Natural killer cell (primary cell): ENCODE measurements at regions not wholly inside any gene's neighbourhood (a gene's known extent, or its start where the extent isn't known, plus 50 kb on each side); places are given as distances from the start of the nearest gene placed in this dataset.

Experiments
- ATAC-seq, 3 donors: fragments of 150-1000 bp in 2 of 3; fragments of 200-7000 bp in 1 of 3; cut with Tn5 transposase; 1 replicate in 1 of 3; 2 replicates in 2 of 3; pipeline ENCODE4 v1.10.0; 2021; ENCODE audit warnings: mild to moderate bottlenecking in 2 of 3, moderate library complexity in 2 of 3
- DNase-seq, 2 donors: peaks; one replicate each; pipeline versions ENCODE4 v3.0.0 to v3.0.0-alpha.2; 2013 to 2021; ENCODE audit warnings: mixed read lengths in 1 of 2
- H3K27ac ChIP-seq: one replicate; pipeline ENCODE4 v1.5.1; 2013; ENCODE audit warnings: mild to moderate bottlenecking, low read length
- H3K27me3 ChIP-seq: one replicate; pipeline ENCODE4 v1.6.1; 2013; ENCODE audit warnings: low read length; ENCODE audit not compliant: control insufficient read depth, insufficient read depth
- H3K36me3 ChIP-seq: one replicate; pipeline ENCODE4 v1.6.1; 2013; ENCODE audit warnings: low read length; ENCODE audit not compliant: control insufficient read depth, insufficient read depth
- H3K4me1 ChIP-seq: one replicate; pipeline ENCODE4 v1.6.1; 2013; ENCODE audit warnings: low read length; ENCODE audit not compliant: control insufficient read depth, insufficient read depth
- H3K4me3 ChIP-seq: one replicate; pipeline ENCODE4 v1.5.1; 2013; ENCODE audit warnings: low read length
- H3K9me3 ChIP-seq: one replicate; pipeline ENCODE4 v1.6.1; 2013; ENCODE audit warnings: low read length; ENCODE audit not compliant: control insufficient read depth, insufficient read depth
- H3K27ac Mint-ChIP-seq, 2 donors: one replicate each; pipeline ENCODE4 v1.8.0; 2022; ENCODE audit warnings: mild to moderate bottlenecking in 2 of 2, mixed read lengths in 2 of 2, moderate library complexity in 1 of 2
- H3K27me3 Mint-ChIP-seq, 2 donors: one replicate each; pipeline ENCODE4 v1.8.0; 2022; ENCODE audit warnings: low read depth in 2 of 2, mixed read lengths in 2 of 2
- H3K36me3 Mint-ChIP-seq: one replicate; pipeline ENCODE4 v1.8.0; 2022; ENCODE audit warnings: mixed read lengths
- H3K4me1 Mint-ChIP-seq, 2 donors: one replicate each; pipeline ENCODE4 v1.8.0; 2022; ENCODE audit warnings: mixed read lengths in 2 of 2
- H3K4me3 Mint-ChIP-seq: one replicate; pipeline ENCODE4 v1.8.0; 2022; ENCODE audit warnings: mild to moderate bottlenecking, moderate library complexity, mixed read lengths
- H3K9me3 Mint-ChIP-seq, 2 donors: one replicate each; pipeline ENCODE4 v1.8.0; 2022; ENCODE audit warnings: mixed read lengths in 2 of 2
- WGBS: methylation state at CpG from one replicate; pipeline ENCODE4 v1.1.7; 2013; ENCODE audit warnings: missing lambda C conversion rate; ENCODE audit not compliant: insufficient coverage; 5-methylcytosine and 5-hydroxymethylcytosine counted together
- intact Hi-C: fragments of 100-400 bp; cut with micrococcal nuclease; formaldehyde crosslinking; loops from one replicate; pipeline ENCODE4 v1.14.2; 2022
- TF ChIP-seq, protein P1 (sequence below): fragments of 200-600 bp; IDR thresholded peaks from one replicate; pipeline ENCODE4 v1.8.0; 2022; ENCODE audit warnings: antibody characterized with exemption

DNA sequence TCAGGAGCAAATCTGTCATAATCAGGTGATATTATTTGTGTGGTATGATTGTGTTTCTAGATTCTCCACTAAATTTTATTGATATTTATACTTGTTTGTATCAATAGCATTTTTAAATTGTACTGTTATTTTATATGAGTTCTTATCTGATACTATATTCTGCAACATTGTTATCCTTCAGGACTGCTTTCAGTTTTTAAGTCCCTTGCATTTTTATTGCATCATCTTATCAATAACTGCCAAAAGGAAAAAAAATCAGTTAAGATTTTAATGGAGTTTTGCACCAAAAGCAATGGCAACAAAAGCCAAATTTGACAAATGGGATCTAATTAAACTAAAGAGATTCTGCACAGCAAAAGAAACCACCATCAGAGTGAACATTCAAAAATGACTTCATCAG is 741.3 kb upstream of the CTNND2 start:
- H3K4me1 Mint-ChIP-seq: no peaks in the 10 kb centered on the region
- no peaks in the 10 kb centered on the region for H3K27me3 ChIP-seq
- no peak overlapping the region for H3K4me3 ChIP-seq
- H3K4me3 Mint-ChIP-seq: no peak overlapping the region
- TF ChIP-seq, protein P1, sequence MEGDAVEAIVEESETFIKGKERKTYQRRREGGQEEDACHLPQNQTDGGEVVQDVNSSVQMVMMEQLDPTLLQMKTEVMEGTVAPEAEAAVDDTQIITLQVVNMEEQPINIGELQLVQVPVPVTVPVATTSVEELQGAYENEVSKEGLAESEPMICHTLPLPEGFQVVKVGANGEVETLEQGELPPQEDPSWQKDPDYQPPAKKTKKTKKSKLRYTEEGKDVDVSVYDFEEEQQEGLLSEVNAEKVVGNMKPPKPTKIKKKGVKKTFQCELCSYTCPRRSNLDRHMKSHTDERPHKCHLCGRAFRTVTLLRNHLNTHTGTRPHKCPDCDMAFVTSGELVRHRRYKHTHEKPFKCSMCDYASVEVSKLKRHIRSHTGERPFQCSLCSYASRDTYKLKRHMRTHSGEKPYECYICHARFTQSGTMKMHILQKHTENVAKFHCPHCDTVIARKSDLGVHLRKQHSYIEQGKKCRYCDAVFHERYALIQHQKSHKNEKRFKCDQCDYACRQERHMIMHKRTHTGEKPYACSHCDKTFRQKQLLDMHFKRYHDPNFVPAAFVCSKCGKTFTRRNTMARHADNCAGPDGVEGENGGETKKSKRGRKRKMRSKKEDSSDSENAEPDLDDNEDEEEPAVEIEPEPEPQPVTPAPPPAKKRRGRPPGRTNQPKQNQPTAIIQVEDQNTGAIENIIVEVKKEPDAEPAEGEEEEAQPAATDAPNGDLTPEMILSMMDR: no peak
- H3K9me3 Mint-ChIP-seq: peaks cover 3 to 7% of the 10 kb centered on the region in 2 donors
- DNase-seq: no peak
- no peaks in the 10 kb centered on the region for H3K27me3 Mint-ChIP-seq
- H3K9me3 ChIP-seq: no peaks in the 10 kb centered on the region
- no peak for ATAC-seq
- H3K27ac Mint-ChIP-seq: no peak overlapping the region
- H3K27ac ChIP-seq: no peak overlapping the region
- H3K36me3 Mint-ChIP-seq: no peaks in the 10 kb centered on the region
- H3K4me1 ChIP-seq: no peaks in the 10 kb centered on the region
- intact Hi-C loops: no loop called here
- no peaks in the 10 kb centered on the region for H3K36me3 ChIP-seq

DNA sequence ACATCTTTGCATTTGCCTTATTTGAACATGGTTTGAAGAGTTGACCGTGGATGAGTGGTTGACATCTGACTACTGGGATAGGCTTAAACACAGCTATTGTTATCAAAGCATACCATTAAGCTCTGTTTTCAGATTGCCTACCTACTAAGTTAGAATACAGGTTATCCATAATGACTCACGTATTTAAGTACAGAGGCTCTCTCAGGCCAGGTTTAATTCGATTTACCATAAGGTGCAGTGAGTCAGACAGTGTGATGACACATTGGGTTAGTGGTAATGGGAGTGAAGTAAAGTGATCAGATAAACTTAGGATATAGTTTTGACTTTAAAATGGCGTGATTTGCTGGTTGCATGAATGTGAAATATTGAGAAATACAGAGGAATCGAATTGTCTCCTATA is 732.0 kb upstream of the CTNND2 start:
- Mint-ChIP-seq H3K27ac (no peak overlapping the region), H3K4me3 (no peak overlapping the region), H3K4me1 (no peaks in the 10 kb centered on the region), H3K36me3 (no peaks in the 10 kb centered on the region), H3K9me3 (peaks cover 5 to 12% of the 10 kb centered on the region in 2 donors), H3K27me3 (no peaks in the 10 kb centered on the region)
- 74% methylated on average over 5 of the region's 5 CpGs for WGBS
- no peak for ATAC-seq
- no peaks in the 10 kb centered on the region for H3K9me3 ChIP-seq
- DNase-seq: no peak
- no peak overlapping the region for H3K4me3 ChIP-seq
- no peaks in the 10 kb centered on the region for H3K4me1 ChIP-seq
- TF ChIP-seq, protein P1: no peak
- no peaks in the 10 kb centered on the region for H3K36me3 ChIP-seq
- intact Hi-C loops: no loop called here
- no peaks in the 10 kb centered on the region for H3K27me3 ChIP-seq
- no peak overlapping the region for H3K27ac ChIP-seq

DNA sequence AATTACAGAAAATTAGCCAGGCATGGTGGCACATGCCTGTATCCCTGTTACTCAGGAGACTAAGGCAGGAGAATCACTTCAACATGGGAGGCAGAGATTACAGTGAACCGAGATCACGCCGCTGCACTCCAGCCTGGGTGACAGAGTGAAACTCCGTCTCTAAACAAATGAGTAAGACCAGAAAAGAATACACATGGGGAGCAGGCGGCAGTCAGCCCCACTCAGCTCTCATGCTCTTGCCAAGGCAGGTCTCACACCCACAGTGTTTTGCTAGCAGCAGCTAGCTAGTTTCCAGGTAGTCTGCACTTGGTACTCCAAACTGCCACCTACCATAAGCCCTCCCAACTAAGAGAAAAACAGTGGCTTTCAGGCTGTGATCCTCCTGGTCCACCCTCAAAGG is 722.3 kb upstream of the CTNND2 start:
- no peak overlapping the region for H3K4me3 ChIP-seq
- no peaks in the 10 kb centered on the region for H3K27me3 Mint-ChIP-seq
- H3K4me3 Mint-ChIP-seq: no peak overlapping the region
- H3K4me1 ChIP-seq: no peaks in the 10 kb centered on the region
- H3K27ac Mint-ChIP-seq: no peak overlapping the region
- H3K36me3 ChIP-seq: no peaks in the 10 kb centered on the region
- TF ChIP-seq, protein P1: no peak
- intact Hi-C loops: no loop called here
- H3K9me3 Mint-ChIP-seq: peaks cover 3 to 7% of the 10 kb centered on the region in 2 donors
- H3K36me3 Mint-ChIP-seq: no peaks in the 10 kb centered on the region
- peaks cover 12% of the 10 kb centered on the region for H3K9me3 ChIP-seq
- no peaks in the 10 kb centered on the region for H3K4me1 Mint-ChIP-seq
- 92% methylated on average over 5 of the region's 5 CpGs for WGBS
- no peak for ATAC-seq
- no peaks in the 10 kb centered on the region for H3K27me3 ChIP-seq
- DNase-seq: no peak
- no peak overlapping the region for H3K27ac ChIP-seq

DNA sequence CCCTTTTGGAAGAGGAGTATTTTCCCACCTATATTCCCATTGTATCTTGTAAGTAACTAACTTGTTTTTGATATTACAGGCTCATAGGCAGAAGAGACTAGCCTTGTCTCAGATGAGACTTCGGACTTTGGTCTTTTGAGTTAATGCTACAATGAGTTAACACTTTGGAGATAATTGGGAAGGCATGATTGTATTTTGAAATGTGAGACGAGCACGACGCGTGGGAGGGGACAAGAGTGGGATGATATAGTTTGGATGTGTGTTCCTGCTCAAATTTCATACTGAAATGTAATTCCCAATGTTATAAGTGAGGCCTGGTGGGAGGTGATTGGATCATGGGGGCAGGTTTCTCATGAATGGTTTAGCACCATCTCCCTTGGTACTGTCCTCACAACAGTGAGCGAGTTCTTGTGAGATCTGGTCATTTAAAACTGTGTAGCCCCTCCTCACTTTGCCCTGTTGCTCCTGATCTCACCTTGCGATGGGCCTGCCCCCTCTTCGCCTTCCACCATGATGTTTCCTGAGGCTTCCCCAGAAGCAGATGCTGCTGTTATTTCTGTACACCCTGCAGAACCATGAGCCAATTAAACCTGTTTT is 721.5 kb upstream of the CTNND2 start:
- H3K4me3 ChIP-seq: no peak overlapping the region
- no peaks in the 10 kb centered on the region for H3K27me3 Mint-ChIP-seq
- peaks cover 12% of the 10 kb centered on the region for H3K9me3 ChIP-seq
- no peaks in the 10 kb centered on the region for H3K36me3 ChIP-seq
- ATAC-seq (no peak), DNase-seq (no peak)
- H3K9me3 Mint-ChIP-seq: peaks cover 4 to 10% of the 10 kb centered on the region in 2 donors
- H3K27ac ChIP-seq: no peak overlapping the region
- intact Hi-C loops: no loop called here
- H3K4me1 ChIP-seq: no peaks in the 10 kb centered on the region
- TF ChIP-seq, protein P1: no peak
- 79% methylated on average over 8 of the region's 8 CpGs for WGBS
- H3K27me3 ChIP-seq: no peaks in the 10 kb centered on the region
- no peaks in the 10 kb centered on the region for H3K36me3 Mint-ChIP-seq
- H3K4me1 Mint-ChIP-seq: no peaks in the 10 kb centered on the region
- H3K27ac Mint-ChIP-seq: no peak overlapping the region
- no peak overlapping the region for H3K4me3 Mint-ChIP-seq
